GM12801 (cell line): ENCODE measurements at regions not wholly inside any gene's neighbourhood (a gene's known extent, or its start where the extent isn't known, plus 50 kb on each side); places are given as distances from the start of the nearest gene placed in this dataset.

Source experiments
- TF ChIP-seq, protein P1 (sequence below): IDR thresholded peaks from one replicate; pipeline ENCODE4 v1.5.1; 2011; ENCODE audit warnings: control low read depth; ENCODE audit not compliant: insufficient read length; ENCODE audit errors: extremely low read depth

DNA sequence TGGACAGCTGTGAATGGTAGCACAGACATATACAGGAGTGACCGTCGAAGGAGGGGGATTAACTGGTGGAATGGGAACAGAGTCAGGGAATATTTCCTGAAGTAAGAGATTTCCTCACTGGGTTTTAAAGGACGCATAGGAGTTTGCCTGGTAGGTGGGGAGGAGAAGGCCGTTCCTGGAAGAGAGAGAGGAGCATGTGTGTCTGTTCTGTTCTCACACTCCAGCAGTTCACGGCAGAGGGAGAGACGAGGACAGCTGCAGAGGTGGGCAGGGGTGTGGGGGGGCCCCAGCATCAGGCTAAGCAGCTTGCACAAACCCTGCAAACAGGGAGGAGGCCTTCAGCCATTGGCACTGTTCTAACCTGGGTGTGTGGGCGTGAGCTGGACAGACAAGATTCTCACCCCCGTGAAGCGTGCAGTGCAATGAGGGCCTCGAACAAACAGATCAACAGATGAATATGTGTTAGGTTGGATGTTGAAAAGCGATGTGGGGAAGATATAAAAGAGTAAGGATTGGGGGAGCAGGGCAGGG is 85.3 kb upstream of the GSE1 start:
- TF ChIP-seq, protein P1, sequence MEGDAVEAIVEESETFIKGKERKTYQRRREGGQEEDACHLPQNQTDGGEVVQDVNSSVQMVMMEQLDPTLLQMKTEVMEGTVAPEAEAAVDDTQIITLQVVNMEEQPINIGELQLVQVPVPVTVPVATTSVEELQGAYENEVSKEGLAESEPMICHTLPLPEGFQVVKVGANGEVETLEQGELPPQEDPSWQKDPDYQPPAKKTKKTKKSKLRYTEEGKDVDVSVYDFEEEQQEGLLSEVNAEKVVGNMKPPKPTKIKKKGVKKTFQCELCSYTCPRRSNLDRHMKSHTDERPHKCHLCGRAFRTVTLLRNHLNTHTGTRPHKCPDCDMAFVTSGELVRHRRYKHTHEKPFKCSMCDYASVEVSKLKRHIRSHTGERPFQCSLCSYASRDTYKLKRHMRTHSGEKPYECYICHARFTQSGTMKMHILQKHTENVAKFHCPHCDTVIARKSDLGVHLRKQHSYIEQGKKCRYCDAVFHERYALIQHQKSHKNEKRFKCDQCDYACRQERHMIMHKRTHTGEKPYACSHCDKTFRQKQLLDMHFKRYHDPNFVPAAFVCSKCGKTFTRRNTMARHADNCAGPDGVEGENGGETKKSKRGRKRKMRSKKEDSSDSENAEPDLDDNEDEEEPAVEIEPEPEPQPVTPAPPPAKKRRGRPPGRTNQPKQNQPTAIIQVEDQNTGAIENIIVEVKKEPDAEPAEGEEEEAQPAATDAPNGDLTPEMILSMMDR, result no peak

DNA sequence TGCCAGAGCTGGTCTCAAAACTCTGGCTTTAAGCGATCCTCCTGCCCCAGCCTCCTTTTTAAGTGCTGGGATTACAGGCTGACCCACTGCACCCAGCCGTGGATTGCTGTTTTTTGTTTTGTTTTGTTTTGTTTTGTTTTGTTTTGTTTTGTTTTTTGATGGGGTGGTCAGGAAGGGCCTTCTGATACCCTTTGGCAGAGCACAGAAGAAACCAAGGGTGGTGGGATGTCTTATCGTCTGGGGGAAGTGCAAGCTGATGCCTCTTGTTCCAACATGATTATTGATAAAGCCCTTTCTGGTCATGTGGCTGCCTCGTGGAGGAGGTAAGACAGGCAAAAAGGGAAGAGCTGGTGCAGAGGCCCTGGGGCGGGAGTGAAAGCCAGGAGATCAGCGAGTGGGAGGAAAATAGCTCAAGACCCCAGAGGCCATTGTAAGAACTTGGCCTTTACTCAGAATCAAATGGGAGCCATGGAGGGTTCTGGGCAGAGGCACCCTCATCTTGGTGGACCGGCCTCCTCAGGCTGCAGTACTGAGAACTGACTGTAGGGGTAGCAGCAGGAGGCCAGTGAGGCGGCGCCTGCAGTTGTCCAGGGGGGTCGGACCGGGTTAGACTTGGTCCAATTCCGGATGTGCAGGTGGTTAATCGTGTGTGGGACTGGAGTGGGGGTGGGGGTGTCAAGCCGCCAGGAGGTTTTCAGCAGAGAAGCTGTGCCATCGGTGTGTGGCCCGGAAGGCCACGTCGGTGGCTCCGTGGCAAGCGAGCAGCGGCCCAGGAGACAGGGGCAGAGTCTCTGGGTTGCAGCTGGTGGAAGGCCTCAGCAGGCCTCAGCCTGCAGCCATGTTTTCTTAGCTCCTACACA is 84.4 kb upstream of the GSE1 start:
- TF ChIP-seq, protein P1, result no peak

DNA sequence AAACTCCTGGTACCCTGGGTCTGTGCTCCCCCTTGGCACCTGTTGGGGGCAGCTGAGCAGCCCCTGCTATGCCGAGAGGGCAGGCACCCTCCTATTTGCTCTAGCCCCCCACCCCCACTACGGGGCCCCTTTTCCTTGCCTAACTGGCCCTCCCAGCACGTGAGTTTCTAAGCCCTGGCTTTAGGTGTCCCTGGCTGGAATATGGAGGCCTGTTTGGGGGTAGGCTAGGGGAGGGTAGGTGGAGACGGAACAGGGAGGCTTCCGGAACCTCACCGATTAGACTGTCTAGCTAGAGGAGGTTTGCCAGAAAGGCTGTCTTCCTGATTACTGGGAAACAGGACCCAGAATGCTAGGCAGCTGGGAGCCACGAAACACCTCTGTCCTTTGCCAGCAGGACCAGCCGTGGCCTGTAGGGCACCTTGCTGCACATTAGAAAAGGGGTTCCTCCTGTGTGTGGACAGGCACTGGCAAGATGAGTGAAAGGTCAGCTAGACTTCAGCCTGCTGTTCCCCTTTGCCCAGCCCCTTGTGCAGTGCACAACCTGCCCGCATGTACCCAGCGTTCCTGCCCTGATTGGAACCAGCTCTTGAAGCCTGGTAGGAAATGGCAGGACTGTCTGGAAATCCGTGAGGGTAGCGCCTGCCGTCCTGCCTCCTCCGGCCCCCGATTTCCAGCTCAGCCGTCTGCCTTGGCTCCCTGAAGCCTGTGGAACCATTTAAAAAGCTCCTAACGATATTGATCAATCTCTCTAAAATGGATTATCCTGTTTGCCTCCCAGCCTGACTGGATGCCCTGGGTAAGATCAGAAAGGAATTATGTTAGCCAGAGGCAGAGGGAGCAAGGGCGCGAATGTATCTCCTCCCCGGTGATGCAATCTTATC is 83.4 kb upstream of the GSE1 start:
- TF ChIP-seq, protein P1, result no peak

DNA sequence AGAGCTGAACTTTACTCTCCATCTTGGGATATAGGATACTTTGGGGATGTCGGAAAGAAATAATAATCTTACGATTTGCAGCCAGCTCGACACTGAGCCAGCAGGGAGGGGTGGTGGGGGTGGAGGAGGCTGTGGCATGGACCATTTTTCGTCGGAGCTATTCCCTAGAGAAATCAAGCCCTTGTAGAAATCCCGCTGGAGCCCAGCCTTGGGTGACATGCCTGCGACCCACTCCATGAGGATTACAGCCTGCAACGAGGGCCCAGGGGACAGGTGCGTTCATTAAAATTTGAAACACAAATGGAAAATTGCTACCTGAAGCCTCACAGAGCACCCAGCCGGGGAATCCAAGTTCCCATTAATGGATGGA is 82.8 kb upstream of the GSE1 start:
- TF ChIP-seq, protein P1, result no peak

DNA sequence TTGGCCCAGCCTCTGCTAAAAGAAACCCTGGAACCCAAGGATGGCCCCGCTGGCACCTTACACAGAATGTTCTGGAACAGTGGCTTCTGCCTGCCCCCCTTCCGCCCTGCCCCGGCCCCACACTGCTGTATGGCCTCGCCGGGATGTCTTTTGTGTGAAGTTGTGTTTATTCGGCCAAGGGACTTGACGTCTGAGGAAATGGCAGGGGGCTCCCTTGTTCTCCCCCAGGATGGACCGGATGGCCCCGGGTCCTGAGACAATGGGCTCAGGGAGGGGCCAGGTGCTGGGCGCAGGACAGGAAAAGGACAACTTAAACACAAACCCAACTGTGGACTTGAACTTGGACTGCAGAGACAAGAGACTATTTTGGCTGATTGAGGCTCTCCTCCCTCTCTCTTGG is 81.6 kb upstream of the GSE1 start:
- TF ChIP-seq, protein P1, result no peak

DNA sequence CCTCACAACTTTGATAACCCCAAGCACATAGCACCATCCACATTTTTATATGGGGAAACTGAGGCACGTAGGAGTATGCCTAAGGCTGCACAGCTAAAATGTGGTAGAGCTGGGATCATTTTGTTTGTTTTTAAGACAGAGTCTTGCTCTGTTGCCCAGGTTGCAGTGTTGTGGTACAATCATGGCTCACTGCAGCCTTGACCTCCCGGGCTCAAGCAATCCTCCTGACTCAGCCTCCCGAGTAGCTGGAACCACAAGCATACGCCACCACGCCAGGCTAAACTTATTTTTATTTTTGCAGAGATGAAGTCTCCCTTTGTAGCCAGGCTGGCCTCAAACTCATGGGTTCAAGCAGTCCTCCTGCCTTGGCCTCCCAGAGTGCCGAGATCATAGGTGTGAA is 81.0 kb upstream of the GSE1 start:
- TF ChIP-seq, protein P1, result no peak

DNA sequence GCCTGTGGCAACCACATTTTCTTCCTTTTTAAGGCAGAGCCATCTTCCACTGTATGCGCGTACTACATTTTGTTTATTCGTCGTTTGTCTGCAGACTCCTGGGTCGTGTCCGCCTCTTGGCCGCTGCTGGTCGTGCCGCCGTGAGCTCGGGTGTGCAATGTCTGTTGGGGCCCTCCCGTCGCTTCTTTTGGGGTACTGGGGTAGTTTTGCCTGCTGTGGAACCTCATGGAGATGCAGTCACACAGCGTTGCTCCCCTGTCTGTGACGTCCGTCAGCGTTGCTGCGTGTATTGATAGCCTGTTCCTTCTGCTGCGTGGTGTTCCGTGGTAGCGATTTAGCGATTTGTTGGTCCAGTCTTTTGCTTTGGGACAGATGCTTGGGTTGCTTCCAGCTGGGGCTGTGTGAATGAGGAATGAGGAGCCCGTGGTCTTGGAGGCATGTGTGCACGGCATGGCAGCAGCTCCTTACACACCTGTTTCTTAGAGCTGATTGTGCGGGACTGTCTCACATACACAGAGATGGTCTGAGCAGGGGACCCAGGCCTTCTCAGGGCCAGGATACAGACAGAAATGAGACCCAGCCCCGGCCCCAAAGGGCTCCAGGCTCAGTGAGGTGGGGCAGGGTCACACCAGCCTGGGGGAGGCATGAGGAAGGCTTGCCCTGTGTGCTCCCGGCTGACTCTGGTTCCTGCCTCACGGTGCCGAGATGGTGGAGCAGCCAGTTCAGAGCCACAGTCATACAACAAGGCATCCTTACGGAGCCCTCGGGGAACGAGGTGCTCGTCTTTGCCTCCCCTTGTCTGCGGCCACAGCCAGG is 78.4 kb upstream of the GSE1 start:
- TF ChIP-seq, protein P1, result no peak
